KG1 (cell line): ENCODE measurements at regions not wholly inside any gene's neighbourhood (a gene's known extent, or its start where the extent isn't known, plus 50 kb on each side); places are given as distances from the start of the nearest gene placed in this dataset.

Experiments
- DNase-seq: peaks from one replicate; lab custom pipeline; 2025; lab: John Stamatoyannopoulos, UW

DNA sequence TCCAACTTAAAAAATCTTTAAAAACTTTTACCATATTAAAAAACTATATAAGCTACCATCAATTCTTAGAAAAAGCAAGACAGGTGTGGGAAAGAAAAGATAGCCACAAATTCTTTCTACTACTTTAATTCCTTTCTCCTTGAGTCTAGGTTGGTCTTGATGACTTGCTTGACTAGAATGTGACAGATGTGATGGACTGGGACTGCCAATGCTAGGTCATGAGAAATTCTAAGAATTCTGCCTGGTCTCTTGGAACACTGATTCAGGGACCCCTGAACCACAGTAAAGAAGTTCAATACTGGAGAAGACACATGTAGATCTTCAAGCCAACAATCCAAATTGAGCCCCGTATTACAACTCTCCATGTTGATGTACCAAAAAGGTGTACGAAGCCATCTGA is 326.6 kb upstream of the B3GALT2 start:
- no peak for DNase-seq

DNA sequence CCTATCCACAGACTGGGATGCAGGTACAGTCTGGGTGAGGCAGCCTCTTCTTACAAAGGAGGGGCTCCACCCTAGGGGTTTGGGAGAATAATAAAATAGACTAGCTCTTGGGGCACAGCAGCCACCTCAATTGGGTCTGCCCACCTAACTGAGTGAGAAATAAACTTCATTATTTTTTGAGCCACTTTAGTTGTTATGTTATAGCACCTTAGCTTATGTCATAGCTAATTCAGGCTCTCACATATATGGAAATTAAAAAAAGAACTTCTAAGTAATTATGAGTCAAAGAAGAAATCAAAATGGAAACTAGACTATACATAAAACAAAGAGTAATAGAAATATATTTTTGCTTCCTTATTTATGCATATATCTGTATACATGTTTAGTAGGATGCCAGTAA is 318.5 kb upstream of the B3GALT2 start:
- no peak for DNase-seq

DNA sequence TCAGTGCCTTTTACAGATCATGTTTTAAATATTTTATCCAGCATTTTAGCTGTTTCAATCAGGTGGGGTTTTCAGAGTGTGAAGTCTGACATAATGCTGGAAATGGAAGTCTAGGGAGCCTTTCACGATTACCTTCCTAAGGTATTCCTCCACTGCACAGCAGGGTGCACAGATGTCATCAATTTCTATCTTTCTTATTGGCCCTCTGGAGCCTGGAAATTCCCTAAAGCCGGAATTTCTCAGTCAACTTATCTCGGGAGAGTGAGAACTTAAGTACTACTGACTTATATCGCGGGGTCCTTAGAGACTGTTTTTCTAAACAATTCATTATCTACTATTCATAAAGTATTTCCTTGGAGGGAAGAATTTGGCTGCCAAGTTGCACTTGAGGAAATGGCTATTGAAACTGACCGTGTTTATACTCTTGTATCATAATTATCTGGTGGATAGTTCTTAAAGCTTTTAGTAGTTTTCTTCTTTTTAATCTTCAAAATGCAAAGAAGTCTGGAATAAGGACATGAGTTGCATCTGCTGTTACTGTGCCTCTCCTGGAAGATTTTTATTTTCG is 311.8 kb upstream of the B3GALT2 start:
- DNase-seq, result no peak

DNA sequence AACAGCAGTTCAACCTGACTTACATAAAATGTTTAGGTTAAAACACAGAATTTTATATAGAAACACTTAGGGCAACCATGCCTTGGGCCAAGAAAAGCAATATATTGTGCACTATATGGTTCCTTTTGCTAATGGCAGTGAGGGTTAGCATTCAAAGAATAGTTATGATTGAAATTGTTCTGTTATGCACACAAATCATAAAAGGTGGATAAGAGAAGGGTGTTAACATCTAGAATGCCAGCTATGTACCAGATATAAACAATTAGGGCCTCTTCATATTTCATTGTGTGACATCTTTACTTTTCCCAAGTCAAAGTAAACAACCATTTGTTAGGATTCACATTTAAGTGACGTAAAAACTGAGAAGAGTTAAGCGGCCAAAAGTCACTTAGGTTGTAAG is 308.0 kb upstream of the B3GALT2 start:
- no peak for DNase-seq

DNA sequence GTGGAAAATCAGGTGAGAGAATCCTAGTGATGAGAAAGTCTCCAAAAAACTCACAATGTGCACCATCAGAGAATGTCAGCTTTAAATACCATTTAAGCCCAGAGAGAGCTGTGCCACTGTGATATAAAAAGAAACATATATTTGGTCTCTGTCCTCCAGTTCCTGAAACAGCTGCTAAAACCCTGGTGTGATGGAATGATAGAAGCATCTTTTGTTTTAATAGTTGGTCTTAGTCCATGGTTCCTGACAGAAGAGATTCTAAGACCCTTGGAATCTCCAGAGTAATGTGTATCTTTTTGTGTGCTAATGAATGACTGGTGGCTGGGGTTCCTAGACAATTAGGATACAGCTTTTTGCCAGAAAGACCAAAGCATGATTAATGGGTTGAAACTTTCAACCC is 302.8 kb upstream of the B3GALT2 start:
- no peak for DNase-seq

DNA sequence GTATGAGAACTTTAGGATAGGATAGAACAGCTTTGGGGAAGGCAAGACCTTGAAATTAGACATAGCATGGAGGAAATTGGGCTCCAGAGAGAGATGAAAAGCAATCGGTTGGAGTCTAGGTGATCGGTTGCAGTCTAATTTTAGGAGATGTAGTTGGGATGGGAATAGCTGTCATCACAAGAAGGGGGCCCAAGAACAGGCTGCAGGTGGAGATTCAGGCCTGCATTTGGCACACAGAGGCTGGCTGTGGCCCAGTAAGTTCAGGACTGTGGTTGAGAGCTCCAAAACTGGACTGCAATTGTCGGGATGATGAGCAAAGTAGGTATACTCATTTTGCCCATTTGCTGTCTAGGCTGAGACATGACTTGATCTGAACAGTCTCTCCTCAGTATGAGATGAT is 301.3 kb upstream of the B3GALT2 start:
- no peak for DNase-seq

DNA sequence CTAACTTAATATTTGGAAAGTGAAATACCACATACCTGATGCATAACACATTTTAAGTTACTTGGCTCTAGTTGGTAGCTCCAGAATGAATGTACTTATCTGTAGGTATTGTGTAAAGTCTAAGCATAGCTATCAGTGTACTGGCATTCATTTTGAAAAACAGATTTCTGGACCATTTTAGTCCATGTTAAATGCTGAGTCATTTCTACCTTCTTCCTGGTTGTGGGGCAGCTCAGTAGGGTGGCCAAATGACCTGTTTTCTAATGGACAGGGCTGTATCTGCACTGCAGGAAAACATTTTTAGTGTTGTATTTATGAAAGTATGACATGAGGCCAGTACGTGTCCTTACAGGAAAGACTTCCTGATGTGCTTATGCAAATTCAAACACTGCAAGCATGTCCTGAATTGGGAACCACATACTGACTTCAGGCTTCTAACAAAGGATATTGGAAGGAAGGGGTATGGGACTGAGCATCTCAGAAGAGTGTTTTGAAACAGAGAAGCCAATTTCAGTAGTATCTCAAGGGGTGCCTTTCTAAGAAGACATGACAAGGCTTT is 300.3 kb upstream of the B3GALT2 start:
- DNase-seq, result no peak

DNA sequence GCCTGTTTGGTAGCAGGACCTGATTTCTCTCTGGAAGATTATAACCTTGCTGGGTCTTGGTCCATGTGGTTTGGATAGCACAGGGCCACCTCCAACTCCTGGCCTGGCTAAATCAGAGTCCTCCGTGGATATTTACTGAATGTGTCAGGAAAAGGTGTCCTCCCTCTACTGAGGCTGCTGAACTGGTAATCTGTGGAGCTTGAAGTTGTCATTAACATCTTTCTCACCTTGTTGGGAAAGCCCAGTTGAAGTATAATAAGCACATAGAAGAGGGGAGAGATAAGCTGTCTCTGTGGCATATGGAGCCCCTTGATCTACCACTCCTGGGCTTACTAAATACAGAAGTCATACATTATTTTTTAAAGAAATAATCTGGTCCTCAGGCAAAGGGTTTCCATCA is 294.3 kb upstream of the B3GALT2 start:
- no peak for DNase-seq

DNA sequence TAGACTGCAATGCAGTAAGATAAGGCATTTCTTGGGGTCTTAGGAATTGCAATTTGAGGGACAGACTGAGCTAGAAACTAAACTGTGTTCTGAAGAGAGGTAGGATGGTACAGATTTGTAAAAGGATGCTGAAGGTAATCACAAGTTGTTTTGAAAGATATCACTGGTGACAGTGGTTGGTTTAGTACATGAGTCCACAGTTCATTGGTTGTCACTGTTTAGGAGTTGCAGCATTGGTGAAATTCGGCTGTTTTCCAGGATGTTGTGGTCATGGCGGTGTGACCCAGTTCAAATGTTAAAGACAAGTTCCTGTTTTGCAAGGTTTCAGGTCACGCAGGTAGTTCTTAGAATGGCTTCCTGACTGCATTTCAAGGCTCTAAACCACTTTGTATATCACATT is 292.8 kb upstream of the B3GALT2 start:
- DNase-seq, result peak; percentile 29

DNA sequence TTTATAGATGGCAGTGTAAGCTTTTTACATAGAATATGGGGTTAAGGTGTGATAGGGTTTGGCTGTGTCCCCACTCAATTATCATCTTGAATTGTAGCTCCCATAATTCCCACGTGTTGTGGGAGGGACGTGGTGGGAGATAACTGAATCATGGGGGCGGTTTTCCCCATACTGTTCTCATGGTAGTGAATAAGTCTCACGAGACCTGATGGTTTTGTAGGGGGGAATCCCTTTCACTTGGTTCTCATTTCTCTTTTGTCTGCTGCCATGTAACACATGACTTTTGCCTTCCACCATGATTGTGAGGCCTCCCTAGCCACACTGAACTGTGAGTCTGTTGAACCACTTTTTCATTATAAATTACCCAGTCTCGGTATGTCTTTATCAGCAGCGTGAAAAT is 290.3 kb upstream of the B3GALT2 start:
- DNase-seq, result no peak

DNA sequence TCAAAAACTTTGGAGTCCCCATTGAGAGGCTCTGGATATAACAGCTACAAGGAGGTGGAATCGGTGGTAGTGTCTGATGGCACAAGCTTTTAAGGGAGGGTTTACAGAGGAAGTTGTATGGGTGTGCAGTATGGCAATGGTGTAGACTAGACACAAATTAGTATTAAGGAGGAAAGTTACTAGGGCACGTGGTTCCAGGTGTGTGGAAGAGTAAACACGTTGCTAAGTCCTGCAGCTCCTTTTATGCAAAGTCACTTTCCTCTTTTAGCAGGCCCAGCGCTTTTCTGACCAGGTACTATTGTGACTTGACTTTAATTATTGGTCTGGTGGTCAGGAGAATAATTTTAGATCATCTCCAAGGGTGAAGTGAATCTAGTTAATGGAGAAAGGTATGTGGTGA is 287.5 kb upstream of the B3GALT2 start:
- DNase-seq, result no peak

DNA sequence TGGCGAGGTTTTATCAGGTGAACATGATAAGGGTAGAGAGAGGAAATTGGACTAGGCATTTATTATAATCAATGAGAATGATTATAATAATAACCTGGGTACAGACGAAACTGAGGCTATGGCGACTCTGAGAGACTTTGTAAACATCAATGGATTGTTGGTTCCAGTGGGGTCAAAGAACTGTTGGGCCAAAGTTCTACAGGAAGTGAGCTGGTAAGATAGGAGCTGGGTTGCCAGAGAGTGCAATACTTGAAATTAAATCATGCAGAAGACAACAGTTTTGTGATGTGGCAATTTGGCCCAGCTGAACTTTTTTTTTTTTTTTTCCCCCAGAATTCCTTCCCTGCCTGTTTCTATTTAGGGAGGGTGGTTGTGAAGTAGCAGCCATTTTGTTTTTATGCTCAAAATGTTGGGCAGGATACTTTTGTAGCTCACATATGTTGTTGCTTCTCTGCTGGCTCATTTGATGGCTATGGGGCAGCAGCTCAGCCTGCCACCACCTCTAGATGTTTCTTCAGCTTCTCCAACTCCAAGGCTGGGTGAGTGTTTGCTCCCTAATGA is 286.5 kb upstream of the B3GALT2 start:
- no peak for DNase-seq

DNA sequence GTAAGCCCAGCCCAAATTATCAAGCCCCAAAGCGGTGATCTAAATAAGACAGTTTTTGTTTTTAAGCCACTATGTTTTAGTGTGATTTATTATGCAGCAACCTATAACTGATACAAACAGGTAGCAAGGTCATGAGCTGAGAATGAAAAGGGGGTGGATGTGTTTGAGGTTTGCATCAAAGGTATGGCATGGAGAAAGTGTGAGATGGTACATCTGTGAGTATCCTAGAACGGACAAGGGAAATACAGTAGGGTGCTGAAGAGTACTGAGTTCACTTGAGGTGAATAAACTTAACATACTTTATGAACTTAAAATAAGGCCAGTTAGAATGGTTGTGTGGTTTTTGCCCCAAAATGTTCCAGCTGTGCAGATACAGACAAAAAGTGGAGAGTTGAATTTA is 286.0 kb upstream of the B3GALT2 start:
- no peak for DNase-seq

DNA sequence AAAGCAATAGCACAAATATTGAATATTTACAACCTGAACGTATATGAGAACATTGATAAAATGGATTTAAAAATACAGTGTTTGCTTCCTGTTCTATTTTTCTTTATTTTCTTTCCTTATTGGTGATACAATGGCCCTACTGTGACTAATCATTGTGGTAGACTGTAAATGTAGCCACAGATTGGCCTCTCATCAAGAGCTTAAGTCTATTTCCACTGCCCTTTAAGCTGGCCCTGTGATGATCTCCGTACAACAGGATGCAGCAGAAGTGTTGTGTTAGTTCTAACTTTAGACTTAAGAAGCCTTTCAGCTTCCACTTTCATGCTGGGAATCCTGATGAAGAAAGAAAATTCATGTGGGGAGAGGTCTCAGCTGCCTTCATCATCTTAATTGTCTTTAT is 285.6 kb upstream of the B3GALT2 start:
- no peak for DNase-seq

DNA sequence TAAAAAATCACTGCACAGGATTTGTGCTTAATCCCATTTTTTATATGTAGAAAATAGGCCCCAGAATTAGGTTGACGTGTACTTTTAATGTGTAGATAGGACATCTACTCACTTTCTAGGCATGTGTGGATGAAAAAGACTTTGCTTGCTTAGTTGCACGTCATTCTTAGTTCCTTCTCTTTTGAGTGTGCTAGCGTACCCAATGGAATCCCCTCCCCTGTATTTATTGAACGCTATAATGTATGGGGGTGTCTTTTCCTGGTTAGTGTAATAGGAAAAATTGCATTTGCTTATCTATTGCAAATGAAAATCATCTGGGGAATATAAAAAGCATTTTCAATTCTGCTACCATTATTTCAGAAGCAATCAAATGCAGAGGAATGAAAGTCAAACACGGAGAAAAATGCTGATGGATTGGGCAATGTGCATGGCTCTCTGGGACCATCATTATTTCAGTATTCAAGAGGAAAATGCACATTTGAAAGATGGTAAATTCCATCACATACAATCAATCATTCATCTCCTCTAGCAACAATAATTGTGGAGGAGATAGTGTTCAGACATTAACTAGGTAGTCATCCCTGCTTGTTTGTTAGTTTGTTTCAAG is 277.0 kb upstream of the B3GALT2 start:
- DNase-seq, result no peak

DNA sequence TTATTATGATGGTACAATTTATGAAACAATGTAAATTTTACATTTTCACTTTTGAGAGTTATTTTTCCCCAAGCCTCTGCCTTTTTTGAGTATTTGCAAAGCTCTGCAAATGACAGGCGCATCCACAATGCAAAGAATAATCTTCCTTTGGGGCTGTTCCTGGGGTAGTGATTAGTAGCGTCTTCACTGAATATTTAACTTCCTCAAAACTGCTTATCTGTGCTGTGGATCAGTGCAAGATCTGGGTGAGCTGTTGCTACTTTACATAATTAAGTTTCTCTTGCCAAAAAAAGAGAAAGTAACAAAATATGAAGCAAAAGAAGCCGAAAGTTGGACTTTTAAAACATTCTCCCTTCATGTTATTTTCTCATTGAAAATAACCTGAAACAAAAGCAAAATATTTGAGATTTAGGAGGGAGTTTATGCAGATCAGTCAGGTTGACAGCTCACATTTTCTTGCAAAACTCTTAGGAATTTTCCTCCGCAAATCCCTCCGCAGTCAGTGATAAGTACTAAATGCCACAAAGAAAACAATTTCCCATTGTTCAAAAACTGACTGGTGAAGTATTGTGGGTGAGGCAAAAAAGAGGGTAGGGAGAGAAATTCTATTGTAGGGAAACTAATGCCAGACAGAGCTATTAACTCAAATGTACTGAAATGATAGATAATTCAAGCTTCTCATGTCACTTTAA is 276.4 kb upstream of the B3GALT2 start:
- no peak for DNase-seq

DNA sequence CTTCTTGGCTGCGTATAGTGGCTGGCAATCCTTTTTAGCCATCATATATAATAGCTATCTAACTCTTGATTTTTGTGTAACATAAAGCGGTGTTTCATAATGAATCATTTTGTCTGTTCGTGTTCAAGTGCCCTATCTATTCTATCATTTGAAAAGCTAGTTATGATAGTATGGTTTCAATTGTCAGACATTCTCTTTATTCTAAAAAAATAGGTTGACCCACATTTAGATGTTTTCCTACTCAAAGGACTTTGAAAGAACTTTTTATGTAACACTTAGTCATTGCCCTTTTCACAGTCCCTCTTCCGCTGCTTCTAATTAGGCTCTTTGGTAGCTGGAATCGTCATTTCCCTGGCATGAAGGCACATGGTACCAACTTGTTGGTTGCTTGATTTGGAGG is 272.2 kb upstream of the B3GALT2 start:
- no peak for DNase-seq

DNA sequence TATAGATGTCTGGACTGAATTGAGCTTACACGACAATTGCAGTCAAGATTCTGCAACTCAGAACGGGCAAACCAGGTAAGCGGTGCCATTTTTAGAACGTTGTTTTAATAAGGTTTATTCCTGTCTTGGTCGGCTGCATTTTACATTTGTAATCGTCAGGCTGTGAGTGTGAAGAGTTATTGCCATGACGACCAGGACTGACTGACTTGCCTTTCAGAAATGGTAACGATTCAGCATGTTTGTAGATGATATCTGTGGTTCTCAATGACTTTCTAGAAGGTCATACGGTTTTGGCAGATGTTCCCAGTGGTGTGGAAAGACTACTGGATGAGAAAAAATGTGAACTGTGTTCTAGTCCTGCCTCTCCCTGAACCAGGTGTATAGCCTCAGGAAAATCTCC is 271.3 kb upstream of the B3GALT2 start:
- no peak for DNase-seq

DNA sequence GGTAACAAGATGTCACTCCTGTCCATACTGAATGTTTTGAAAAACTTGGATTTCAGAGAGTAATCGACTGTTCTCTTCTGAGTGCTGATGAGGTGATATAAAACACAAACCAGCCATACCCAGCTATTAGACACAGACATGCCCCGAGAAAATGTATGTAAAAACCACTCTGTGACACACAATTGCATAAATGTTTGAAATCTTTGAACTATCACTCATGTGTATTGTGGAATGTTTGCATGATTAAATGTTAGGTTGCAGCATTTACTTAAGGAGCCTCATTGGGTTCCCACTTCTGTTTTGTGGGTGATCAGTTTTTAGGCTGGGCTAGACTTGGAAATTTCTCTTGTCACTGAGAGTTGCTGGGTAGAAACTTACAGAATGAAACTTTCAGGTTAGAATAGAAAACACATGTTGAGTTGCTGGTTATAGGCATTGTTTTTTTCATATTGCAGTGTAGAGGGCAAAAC is 270.4 kb upstream of the B3GALT2 start:
- DNase-seq, result no peak

DNA sequence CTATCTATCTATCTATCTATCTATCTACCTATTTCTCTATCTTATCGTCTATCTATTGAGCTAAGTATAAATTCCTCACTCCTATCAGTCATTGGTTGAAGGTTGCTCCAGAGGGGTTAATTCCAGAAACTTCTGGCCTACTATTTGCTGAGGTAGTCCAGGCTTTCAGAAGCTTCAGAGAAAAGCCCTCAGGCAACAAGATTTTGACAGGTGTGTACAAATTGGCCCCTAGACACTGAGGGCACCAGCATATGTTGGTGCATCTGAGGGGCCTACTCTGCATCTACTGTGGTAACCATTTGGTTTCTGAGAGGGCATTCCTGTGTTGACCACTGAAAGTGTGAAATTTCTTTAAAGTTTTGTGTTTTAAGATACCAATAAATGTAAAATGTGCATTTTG is 265.2 kb upstream of the B3GALT2 start:
- no peak for DNase-seq

DNA sequence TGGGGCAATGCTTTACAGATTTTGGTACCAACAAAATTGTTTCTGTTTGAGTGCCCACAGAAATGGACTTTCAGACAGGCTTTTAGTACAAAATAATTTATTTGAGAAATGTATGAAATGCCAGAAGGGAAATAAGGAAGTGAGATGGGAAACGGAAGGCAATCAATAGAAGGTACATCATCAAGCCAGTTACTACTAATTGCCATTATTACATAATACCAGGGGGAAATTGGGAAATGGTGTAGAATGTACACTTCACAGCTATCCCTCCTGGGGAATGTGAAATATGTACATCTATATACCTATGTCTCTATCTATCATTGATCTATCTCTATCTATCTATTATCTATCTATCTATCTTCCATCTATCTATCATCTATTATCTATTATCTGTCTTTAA is 264.6 kb upstream of the B3GALT2 start:
- DNase-seq, result no peak

DNA sequence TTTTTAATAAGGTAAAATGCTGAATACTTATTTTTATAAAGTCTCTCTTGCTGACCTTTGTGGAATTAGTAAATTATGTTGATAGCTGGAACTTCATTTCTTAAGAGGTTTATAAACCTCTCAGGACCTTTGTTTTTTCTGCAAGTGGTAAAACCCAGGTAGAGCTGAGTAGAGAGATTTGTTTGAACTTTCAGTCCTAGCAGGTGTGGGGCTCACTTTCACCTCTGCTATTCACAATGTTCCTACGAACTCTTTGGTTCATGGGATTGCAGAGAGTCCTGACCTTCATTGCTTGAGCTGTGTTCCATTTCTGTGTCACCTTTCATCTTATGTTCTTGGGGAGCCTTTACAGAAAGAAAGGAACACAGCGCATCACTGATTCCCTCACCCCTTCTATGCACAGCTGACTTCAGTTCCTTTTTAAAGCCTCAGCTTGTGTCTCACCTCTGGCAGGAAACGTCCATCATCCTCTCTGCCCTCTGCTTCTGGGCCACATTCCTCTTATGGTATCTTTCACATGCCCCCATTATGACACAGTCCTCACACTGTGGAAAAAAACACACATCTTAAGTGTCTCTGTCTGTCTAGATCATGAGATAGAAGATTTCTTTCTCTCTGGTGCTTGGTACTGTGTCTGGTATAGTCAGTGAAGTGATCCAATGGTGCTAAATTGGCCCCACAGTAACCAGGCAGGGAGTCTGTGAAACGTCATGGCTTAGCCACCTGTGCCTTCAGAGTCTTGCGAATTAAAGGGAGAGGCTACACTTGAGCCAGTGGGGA is 262.5 kb upstream of the B3GALT2 start:
- DNase-seq, result no peak
